ENCODE measurements at regions not wholly inside any gene's neighbourhood (a gene's known extent, or its start where the extent isn't known, plus 50 kb on each side); places are given as distances from the start of the nearest gene placed in this dataset.
"Not testable (repeated sequence)": the region's sequence is repeated elsewhere in the genome, so short reads cannot be mapped to it uniquely, and the experiment has no call there.

DNA sequence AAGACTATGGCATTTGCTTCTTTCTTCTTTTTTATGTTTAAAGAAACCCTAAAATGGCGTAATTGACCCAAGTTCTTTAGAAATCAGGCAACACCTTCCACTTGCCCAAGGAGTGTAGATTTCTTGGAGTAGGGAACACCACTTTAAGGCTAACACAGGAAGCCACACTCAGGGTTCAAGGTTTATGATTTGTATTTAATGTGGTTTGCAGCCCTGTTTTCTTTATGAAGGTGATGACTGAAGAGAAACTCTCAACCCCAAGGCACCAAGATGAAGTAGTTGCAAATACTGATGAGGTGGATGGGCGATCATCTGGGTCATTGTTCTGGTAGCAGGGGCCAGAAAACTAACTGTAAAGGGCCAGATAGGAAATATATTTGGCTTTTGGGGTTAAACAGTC, 101.1 kb downstream of the DLEU7 start:
- no peak for DNase-seq (ENCODE audit: low read depth in 2 of 2)

DNA sequence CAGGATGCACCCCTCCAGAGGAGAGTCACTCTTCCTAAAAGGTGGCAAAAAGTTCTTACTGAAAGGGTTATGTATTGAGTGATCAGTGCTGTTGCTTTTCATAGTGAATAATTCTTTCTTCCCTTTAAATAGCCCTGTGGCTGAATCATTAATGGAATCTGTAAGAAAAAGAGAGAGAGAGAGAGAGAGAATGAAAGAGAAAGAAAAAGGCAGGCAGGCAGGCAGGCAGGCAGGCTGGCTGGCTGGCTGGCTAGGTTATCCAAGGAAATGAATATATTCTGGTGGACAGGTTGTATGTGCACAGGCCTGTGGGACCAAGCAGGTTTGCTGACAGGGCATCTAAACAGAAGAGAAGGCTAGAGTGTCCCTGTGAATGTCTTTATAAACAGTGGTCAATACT, 100.5 kb downstream of the DLEU7 start:
- no peak for DNase-seq (ENCODE audit: low read depth in 2 of 2)

GRCh38 chr13:50744116-50744660, 99.3 kb downstream of the DLEU7 start:
- DNase-seq (ENCODE audit: low read depth in 2 of 2), result no peak

DNA sequence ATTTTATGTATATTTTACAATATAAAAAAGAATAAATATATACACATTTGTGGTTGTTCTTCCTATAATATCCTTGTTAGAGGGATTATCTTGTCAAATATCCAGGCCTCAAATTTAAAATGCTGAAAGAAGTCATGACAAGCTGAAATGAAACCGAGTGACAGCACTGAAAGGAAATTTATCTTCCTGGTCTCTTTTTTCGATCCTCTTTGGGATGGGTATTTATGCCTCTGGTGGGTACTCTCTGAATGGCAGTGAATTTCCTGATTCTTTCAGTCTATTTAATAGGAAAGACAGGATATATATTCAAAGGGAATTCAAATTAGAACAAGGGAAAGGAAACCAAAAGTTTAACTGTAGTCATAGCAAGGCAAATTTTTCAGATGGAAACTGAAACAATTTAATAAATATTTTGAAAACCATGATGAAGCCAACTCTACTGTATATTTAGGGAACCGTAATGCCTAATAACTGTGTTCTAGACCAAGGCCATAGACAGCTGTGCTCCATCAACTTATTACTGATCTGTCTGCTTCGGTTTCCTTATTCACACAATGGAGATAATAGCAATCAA, 97.9 kb downstream of the DLEU7 start:
- DNase-seq (ENCODE audit: low read depth in 2 of 2), result no peak

- no peak for DNase-seq (ENCODE audit: low read depth in 2 of 2)
These were observed 95.6 kb downstream of the DLEU7 start for GRCh38 chr13:50747737-50748350.

GRCh38 chr13:50753221-50753620, 90.3 kb downstream of the DLEU7 start:
- DNase-seq (ENCODE audit: low read depth in 2 of 2), result not testable (repeated sequence)

GRCh38 chr13:50755862-50756685, 87.4 kb downstream of the DLEU7 start:
- DNase-seq (ENCODE audit: low read depth in 2 of 2), result not testable (repeated sequence)

DNA sequence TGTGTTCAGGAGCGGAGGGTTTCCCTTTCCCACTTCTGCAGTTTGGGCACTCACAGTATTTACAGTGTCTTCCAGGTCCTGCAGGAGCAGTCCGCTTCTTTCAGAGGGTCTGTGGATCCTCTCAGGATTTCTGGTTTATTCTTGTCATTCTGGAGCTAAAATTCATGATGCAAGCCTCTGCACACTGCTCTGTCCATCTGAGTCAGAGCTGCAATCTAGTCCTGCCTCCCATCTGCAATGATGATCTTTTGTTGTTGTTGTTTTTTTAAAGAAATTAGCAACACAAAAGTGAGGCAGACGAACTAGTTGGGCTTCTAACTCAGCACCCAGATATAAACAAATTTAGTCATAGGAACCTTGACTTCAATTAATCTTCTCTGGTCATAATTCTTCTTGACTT, 86.5 kb downstream of the DLEU7 start:
- DNase-seq (ENCODE audit: low read depth in 2 of 2), result no peak

DNA sequence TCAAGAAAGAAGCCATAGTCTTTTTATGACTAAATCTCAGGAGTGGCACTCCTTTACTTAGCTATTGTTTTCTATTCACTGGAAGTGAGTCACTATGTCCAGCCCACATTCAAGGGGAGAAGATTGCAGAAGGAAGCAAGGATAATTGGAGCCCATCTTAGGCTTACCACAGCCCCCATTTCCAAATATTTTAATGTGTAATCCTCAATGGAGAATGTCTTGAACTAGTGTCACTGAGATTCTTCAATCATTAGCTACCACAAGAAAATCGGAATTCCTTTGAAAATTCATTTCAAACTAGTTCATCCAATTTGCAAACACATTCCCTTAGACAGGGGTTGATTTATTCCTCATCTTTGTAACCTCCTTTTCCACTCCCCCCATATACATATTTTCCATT, 84.7 kb downstream of the DLEU7 start:
- no peak for DNase-seq (ENCODE audit: low read depth in 2 of 2)

GRCh38 chr13:50760751-50761150, 82.7 kb downstream of the DLEU7 start:
- DNase-seq (ENCODE audit: low read depth in 2 of 2), result no peak

DNA sequence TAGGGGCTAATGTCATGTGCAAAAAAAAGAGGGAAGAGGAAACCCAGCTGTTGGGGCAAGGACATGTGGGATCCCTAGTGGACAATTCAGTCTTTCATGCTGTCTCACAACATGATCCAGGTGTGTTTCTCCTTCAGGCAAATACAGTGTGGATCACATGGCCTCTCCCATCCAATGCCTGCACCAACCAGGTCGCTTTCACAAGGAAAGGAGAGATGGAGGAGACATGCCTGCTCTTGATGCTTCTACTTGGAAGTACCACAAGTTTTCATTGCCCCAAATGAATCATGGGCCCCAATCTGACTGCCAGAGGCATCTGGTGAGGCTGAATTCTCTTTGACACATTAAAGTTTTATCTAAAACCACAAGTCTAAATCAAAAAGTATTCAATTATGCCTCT, 82.1 kb downstream of the DLEU7 start:
- DNase-seq (ENCODE audit: low read depth in 2 of 2), result no peak

DNA sequence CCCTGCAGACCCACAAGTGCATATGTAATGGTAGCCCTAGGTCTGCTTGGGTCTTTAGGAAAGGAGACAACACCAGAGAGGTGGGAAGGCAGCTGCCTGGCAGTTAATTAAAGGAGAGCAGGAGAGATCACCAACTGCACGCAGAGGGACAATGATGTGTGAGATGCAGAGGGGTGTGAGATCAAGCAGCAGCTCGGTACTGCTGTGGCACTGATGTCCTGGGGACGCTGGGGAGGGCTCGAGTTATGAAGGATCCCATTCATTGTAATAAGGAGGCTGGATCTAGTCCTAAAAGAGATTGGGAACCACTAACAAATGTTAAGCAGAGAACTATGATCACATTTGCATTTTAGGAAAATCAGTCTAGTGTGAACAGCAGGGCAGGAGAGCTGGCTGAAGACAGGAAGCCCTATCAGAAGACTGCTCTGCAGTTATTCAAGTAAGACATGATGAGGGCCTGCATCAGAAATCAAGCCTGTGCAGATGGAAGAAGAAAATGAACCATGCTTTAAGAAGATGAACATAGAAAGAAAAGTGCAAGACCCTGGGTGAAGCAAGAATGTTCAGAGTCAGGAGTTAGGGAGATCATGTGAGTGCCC, 80.4 kb downstream of the DLEU7 start:
- DNase-seq (ENCODE audit: low read depth in 2 of 2), result no peak

DNA sequence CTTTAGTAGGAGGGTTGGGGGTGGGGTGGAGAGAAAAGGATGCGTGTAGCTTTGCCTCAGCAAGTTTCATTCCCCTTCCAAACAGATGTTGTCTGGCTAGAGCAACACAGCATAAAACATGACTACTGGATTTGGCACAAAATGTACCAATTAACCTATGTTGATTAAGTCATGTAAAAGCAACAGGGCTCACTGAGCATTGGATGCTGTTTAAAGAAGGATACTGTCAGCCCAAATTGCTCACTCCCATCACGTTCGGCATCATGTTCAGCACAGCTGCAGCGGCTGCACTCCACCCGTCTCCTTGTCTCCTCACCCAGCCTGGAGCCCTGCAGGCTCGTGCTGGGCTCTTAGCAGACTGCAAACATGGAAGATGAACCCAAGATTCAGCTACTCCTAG, 77.5 kb downstream of the DLEU7 start:
- DNase-seq (ENCODE audit: low read depth in 2 of 2), result no peak

GRCh38 chr13:50766695-50767094, 76.8 kb downstream of the DLEU7 start:
- DNase-seq (ENCODE audit: low read depth in 2 of 2), result no peak

DNA sequence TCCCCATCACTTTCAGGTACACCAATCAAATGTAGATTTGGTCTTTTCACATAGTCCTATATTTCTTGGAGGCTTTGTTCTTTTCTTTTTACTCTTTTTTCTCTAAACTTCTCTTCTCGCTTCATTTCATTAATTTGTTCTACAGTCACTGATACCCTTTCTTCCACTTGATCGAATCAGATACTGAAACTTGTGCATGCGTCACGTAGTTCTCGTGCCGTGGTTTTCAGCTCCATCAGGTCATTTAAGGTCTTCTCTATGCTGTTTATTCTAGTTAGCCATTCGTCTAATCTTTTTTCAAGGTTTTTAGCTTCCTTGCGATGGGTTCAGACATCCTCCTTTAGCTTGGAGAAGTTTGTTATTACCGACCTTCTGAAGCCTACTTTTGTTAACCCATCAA, 70.6 kb downstream of the DLEU7 start:
- not testable (repeated sequence) for DNase-seq (ENCODE audit: low read depth in 2 of 2)
